DMS 273 treated with DMSO at 0.1 percent for 48 hours (cell line): ENCODE measurements at regions not wholly inside any gene's neighbourhood (a gene's known extent, or its start where the extent isn't known, plus 50 kb on each side); places are given as distances from the start of the nearest gene placed in this dataset.

ENCODE experiments used
- DNase-seq: peaks from one replicate; lab custom pipeline; 2025; lab: John Stamatoyannopoulos, UW

- no peak for DNase-seq
Measured at GRCh38 chr9:4384750-4385149, 84.9 kb upstream of the GLIS3 start.

- DNase-seq = no peak
Measured at GRCh38 chr9:4382722-4383317, 83.0 kb upstream of the GLIS3 start.

- DNase-seq = no peak
Measured at GRCh38 chr9:4381744-4382143, 81.9 kb upstream of the GLIS3 start.

GRCh38 chr9:4380406-4380805, 80.5 kb upstream of the GLIS3 start:
- DNase-seq = no peak

DNA sequence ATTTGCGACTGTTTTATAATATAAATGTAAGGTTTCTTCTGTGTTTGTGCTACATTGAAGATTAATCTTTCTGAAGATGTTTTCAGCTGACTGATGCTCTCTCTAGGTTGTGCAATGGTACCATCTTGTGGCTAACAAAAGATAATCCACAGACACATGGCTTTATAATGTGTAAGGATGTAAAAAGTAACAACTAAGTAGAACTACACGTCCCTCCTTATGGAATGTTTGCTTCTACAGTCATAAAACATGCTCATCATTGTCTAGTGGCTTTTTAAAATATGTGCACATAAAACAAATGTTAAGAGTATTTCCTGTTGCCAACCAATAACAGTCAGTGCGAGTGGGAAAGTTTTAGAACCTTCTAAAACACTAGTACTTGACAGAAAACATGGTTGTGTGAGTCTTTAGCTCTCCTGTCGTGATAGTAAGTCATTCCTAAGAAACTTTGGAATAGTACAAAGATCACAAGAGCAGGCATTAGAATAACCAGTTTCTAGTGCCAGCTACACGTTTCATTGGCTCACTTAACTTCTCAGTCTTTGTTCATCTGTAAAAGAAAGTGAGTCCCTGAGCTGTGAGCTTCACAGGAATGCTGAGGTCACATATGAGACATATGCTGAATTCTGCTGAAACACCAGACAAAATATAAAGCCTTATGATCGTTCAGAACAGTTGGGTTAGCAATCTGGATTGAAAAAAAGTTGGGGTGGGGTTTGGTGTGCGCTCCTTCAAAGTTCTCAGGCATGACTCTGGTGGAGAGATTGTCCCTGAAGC, 75.7 kb upstream of the GLIS3 start:
- DNase-seq = no peak

DNA sequence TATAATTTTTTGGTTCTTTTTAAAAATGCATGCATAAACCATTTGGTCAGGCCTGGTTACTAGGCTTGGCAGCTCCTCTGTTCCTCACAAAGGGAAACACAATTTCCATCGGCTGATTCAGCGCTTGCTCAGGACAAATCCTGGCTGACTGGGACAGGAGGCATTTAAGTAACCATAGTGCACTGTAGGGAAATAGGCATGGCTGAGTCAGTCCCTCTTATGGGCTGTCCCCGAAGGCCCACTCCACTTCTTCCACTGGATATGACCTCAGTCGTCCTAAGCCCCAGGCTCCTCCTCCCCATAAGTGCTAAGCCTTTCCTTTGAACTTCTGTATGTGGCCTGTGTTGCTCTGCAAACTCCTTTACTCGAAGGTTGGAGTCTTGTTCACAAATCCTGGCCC, 71.2 kb upstream of the GLIS3 start:
- DNase-seq = no peak

DNA sequence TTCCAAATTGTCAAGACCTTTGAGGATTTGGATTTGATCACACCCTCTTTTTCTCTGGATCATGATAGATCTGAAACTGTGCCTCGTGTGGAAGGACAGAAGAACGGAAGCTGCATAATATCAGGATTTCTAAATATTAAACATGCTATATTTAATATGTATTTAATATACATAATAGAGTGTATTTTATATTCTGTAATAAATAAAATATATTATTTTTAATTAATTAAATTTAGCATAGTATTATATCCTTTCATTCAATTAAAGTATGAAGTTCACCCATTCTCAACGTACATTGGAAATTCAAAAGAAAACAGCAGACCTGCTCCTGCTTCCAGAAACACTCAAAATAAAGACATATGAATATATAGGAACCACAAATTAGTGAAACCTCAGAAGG, 70.6 kb upstream of the GLIS3 start:
- DNase-seq = no peak

DNA sequence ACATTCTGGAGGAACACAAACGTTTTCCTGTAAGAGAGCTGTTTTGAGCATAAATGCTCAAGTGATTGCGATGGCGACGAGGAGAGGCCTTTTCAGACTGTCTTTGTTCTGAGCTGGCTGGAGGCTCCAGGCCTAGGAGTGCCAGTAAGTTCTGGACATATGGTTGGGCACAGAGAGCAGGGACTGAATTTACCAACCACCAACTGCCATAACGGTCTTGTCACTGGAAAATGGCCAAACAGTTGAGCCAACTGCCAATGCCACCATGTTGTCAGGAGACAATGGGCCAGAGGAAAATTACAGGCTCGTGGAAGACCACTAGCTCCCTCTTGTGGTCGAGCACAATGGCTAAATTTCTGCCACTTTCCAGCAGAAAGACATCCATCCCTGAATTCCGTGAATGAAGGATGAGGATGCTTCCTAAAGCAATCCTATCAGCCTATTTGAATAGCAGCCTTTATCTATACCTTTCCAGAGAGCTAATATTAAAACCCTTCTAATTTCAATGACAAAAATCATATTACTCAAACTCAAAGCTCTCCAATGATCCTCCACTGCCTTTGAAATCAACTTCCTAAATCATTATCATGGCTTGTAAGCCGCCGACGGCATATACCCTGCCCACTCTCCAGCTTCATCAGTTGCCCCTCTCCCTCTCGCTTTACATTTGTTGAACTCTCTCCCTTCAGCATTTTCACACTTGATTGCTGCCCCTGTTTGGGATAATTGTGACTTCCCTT, 66.9 kb upstream of the GLIS3 start:
- DNase-seq = peak; percentile 33

GRCh38 chr9:4365055-4365454, 65.2 kb upstream of the GLIS3 start:
- no peak for DNase-seq

GRCh38 chr9:4362281-4362680, 62.4 kb upstream of the GLIS3 start:
- no peak for DNase-seq

DNA sequence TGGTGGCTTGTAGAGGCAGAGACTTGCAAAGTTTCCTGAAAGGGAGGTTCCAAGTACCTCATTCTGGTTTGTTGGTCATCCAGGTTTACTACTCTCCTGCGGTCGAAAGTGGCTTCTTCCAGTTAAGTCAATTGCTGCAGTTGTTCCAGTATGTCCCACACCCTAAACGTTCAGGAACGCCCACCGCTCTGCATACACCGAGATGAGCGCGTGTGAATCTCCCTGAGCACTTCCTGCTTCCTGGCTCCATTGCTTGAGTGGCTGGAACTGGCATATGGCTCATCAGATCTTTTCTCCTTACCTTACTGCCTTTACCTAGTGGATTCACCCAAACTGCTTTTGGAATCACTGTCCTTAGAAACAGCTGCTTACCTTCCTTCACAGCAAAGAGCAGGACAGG, 59.1 kb upstream of the GLIS3 start:
- DNase-seq = no peak

GRCh38 chr9:4357929-4358328, 58.1 kb upstream of the GLIS3 start:
- DNase-seq = no peak

DNA sequence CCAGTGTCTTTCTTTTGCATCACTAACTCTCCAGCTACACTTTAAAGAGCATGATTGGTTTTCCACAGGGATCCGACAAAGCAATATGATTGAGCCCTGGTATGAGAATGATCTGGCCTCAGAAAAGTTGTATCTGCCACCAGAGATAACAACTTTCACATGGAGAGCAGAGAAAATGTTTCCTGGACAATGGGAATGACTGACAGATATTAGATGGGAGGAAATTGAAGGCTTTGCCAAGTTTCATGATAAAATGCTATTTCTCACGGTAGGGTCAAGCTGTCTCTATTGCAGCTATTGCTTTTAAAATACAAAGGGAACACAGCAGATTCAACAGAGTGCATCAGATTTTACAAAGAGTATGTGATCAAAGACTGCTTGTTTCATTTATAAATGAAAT, 56.4 kb upstream of the GLIS3 start:
- DNase-seq = no peak

DNA sequence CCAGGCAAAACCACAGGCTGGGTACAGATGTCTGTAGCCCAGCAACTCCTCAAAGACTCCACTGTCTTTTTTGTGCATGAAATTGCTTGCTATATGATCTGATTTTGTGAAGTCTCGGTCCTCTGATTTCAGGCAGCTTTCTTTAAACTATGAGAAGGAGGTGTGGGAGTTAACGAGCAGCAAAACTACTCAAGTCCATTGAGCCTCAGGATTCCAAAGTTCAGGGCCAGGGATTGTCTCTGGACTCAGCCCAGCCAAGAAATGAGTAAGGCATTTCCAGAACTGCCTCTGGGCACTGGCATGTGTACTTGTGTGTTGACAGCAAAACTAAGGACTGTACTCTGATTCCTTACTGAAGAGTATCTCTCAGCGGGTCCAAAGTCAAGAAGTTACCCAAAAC, 53.4 kb upstream of the GLIS3 start:
- DNase-seq = no peak

DNA sequence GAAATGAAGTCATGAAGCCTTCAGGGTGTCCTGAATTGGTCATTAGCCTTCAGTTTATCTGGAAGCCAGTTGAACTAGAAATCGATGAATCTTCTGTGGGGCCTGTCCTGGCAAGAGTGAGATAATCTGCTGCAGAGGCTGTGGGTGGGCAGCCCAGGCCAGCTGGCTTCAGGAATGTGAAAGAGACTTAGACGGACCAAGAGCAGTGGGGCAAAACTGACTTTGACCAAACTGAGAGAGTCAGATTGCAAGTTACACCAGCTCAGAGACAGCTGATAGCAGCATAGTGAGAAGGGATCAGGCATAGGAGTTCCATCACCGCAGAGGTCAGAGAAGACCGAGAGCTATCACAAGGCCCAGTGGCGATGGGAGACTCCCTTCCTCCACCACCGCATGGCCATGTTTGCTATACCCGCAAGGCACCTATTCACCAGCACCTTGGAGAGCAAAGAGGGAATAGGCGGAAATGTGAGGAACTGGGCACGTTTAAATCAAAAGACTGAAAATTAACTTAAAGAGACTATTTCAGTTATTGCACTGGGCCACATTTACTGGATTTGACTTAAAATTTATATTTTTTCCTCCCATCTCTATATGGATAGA, 50.0 kb upstream of the GLIS3 start:
- no peak for DNase-seq
